ENCODE measurements at regions not wholly inside any gene's neighbourhood (a gene's known extent, or its start where the extent isn't known, plus 50 kb on each side); places are given as distances from the start of the nearest gene placed in this dataset.
A peak's percentile ranks its signal among the peaks of the same experiment; 100 is the strongest.
"Not testable (repeated sequence)": the region's sequence is repeated elsewhere in the genome, so short reads cannot be mapped to it uniquely, and the experiment has no call there.

- peak; percentile 14 for DNase-seq (ENCODE audit: low read depth)
Measured at GRCh38 chr5:67774267-67774552, 441.3 kb upstream of the PIK3R1 start.

- no peak for DNase-seq (ENCODE audit: low read depth)
Measured at GRCh38 chr5:67773411-67774266, 441.9 kb upstream of the PIK3R1 start.

- DNase-seq (ENCODE audit: low read depth), result no peak
Measured at GRCh38 chr5:67771791-67772190, 443.8 kb upstream of the PIK3R1 start.

GRCh38 chr5:67771221-67771620, 444.3 kb upstream of the PIK3R1 start:
- DNase-seq (ENCODE audit: low read depth), result no peak

DNA sequence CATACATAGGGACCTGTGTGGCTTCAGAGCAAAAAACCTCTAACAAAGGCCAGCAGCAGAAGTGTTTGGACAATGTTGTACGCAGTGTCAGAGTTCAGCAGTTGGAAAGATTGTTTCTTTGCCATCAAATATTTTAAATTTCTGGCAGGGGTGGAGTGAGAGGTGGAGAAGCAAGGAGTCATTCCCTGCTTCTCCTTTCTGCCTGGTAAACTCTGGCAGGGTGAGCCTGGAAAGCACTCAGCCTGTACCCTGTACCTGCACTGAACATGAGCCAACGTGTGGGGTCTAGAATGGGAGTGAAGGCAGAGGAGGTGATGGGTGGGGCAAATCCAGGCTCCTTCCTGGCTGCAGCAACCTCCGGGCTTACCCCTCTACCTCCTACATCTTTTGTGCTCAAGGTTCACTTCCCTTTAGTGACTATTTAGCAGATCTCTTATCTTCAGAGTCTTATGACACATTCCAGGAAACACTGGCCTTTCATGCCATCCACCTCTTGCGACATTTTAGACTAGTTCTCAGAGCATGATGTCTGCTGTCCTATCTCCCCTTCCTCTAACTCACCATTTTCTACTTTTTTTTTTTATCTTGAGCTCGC, 445.0 kb upstream of the PIK3R1 start:
- DNase-seq (ENCODE audit: low read depth), result no peak

DNA sequence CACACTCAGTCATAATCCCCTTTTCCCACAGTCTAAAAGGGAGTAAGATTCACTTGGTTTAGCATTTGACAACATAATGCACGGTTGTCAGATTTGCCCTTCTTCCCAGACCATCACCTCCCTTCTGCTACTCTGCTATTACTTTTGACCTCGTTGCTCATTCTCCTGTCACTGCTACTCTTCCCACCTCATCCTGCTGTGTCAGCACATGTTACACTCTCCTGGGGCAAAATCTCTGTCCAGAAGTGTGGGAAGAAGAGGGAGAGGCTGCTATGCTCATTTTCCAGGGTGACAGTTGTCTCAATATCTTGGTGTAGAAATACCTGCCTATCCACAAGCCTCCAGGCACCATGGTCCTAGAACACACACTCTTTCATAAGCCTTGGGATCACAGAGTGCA, 449.9 kb upstream of the PIK3R1 start:
- no peak for DNase-seq (ENCODE audit: low read depth)

- not testable (repeated sequence) for DNase-seq (ENCODE audit: low read depth)
Measured at GRCh38 chr5:67757771-67758170, 457.8 kb upstream of the PIK3R1 start.

DNA sequence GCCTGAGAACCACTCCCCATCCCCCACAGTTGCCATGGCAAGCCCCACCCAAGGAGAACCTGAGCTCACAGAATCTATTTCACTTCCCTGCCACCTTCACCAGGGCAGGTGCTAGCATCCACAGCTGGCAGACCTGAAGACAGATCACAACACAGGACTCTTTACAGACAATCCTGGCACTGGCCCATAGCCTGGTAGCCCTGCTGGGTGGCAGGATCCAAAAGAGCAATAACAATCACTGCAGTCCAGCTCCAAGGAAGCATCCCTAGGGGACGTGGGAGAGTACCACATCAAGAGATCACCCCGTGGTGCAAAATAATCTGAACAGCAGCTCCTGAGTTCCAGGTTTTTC, 463.2 kb upstream of the PIK3R1 start:
- no peak for DNase-seq (ENCODE audit: low read depth)

- DNase-seq (ENCODE audit: low read depth), result no peak
Measured at GRCh38 chr5:67748165-67748690, 467.3 kb upstream of the PIK3R1 start.

GRCh38 chr5:67747096-67747495, 468.5 kb upstream of the PIK3R1 start:
- DNase-seq (ENCODE audit: low read depth), result no peak

DNA sequence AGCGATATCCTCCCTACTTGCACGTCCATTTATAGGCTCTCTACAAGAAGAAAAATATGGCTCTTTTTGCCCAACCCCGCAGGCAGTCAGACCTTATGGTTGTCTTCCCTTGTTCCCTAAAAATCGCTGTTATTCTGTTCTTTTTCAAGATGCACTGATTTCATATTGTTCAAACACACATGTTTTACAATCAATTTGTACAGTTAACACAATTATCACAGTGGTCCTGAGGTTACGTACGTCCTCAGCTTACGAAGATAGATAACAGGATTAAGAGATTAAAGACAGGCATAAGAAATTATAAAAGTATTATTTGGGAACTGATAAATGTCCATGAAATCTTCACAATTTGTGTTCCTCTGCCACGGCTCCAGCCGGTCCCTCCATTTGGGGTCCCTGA, 468.9 kb upstream of the PIK3R1 start:
- DNase-seq (ENCODE audit: low read depth), result not testable (repeated sequence)

GRCh38 chr5:67746103-67746502, 469.5 kb upstream of the PIK3R1 start:
- DNase-seq (ENCODE audit: low read depth), result no peak

- no peak for DNase-seq (ENCODE audit: low read depth)
Measured at GRCh38 chr5:67732921-67733320, 482.6 kb upstream of the PIK3R1 start.

GRCh38 chr5:67732471-67732870, 483.1 kb upstream of the PIK3R1 start:
- DNase-seq (ENCODE audit: low read depth), result no peak

- no peak for DNase-seq (ENCODE audit: low read depth)
Measured at GRCh38 chr5:67731886-67732285, 483.7 kb upstream of the PIK3R1 start.

DNA sequence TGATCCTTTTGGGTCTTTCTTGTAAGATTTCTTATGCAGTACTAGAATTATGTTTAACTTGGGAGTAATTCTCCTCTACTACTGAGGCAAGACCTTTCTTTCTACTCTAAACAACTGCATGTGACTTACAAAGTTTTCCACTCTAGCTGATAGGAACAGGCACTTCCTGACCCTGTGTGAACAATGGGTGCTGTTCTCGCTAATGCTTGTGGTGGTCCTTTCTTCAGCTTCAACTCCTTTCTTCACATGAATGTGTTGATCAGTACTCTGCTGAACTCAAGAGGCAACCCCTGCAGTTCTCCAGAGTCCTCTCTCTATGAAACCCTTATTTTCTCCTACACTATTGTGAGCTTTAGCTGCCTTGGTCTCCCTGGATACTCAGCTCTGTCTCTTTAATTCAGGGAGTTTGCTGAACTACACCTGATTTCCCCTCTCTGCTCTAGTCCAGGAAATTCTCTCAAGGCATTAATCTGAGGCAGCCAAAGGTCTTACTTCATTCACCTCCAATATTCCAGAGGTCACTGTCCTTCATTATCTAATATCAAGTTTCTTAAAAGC, 484.6 kb upstream of the PIK3R1 start:
- DNase-seq (ENCODE audit: low read depth), result no peak

- no peak for DNase-seq (ENCODE audit: low read depth)
Measured at GRCh38 chr5:67728326-67728890, 487.1 kb upstream of the PIK3R1 start.

DNA sequence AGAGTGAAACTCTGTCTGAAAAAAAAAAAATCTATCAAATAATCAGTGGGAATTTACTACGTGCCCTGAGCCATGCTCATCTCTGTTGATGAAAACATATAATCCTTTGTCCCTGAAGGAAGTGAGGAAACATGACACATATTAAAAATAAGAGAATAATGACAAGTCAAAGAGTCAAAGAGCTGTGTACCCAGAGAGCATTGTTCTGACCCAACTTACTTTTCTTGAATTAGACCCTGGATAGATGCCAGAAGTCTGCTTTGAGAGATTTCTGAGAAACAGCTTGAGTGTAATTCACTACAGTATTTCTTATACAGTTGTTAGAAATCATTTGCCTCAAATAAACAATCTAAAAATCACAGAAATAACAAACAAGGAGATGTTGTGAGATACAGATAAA, 490.0 kb upstream of the PIK3R1 start:
- no peak for DNase-seq (ENCODE audit: low read depth)

DNA sequence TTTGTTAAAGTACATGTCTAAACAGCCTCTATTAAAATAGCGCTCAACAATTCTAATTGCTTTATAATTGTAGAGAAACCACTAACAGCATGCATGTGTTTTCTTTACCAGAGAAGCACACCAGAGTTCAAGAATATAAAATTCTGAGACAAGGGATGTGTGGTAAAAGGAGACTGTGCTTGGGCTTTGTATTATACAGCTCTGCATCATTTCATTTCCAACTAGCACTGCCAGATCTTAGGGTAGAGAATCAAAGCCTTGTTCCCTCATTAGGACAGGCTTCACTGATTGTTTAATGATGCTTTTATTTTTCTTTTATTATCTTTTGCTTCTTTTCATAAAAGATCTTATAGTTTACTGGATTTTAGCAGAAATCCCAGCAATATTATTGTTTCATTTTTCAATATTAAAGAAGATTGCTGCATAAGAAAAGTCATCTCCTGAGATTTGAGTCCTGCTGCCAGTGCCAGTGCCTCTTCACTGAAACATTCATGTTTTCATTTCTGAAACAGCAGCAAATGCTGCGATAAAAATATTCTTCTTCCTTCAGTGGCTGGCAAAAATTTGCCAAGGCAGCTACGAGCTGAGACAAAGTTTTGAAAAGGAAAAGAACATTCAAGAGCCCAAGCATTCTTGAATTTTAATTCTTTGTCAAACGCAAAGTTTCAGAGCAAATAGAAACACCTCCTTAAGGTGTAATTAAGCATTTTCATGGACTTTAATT, 491.0 kb upstream of the PIK3R1 start:
- no peak for DNase-seq (ENCODE audit: low read depth)

DNA sequence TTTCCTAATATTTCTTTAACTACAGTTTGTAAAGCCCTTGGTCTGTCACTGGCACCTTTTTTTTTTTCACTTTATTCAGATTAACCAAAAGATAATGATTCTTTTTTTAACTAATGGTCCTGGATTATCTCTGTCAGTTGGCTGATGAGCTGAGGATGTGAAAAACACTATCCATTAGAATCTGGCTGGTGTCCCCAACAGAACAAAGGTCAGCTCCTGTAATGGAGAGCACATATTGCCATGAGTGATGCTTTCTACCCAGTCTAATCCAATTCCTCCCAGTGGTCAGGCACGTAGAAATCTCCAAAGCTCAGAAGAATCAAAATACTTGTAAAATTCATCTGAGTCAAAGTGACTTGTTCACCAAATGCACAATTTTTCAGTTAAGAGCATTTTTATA, 491.7 kb upstream of the PIK3R1 start:
- DNase-seq (ENCODE audit: low read depth), result no peak

DNA sequence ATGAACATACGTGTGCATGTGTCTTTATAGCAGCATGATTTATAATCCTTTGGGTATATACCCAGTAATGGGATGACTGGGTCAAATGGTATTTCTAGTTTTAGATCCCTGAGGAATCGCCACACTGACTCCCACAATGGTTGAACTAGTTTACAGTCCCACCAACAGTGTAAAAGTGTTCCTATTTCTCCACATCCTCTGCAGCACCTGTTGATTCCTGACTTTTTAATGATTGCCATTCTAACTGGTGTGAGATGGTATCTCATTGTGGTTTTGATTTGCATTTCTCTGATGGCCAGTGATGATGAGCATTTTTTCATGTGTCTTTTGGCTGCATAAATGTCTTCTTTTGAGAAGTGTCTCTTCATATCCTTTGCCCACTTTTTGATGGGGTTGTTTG, 493.0 kb upstream of the PIK3R1 start:
- DNase-seq (ENCODE audit: low read depth), result not testable (repeated sequence)
